Upper lobe of left lung (tissue), 4 donors: ENCODE measurements at regions not wholly inside any gene's neighbourhood (a gene's known extent, or its start where the extent isn't known, plus 50 kb on each side); places are given as distances from the start of the nearest gene placed in this dataset.

Experiments used
- CTCF ChIP-seq, 6 experiments: fragments of 450-650 bp in 4 of 6; fragments of 200-600 bp in 2 of 6; sonication (generic) in 2 of 6; IDR thresholded peaks; one replicate each; pipeline ENCODE4 v1.5.1; 2016 to 2019; ENCODE audit warnings: antibody characterized with exemption in 6 of 6
- EP300 ChIP-seq, 4 donors: sonication (generic); formaldehyde crosslinking; IDR thresholded peaks; one replicate each; pipeline ENCODE4 v1.5.1; 2017; ENCODE audit warnings: antibody characterized with exemption in 4 of 4, control low read depth in 2 of 4

- TF ChIP-seq CTCF (IDR thresholded peaks at IDR 0.05) (no peak), EP300 (IDR thresholded peaks at IDR 0.05) (no peak)
These were observed 445.7 kb downstream of the AASDHPPT start for GRCh38 chr11:106523171-106523570.
